ENCODE measurements at regions not wholly inside any gene's neighbourhood (a gene's known extent, or its start where the extent isn't known, plus 50 kb on each side); places are given as distances from the start of the nearest gene placed in this dataset.

- DNase-seq = no peak
Observed at GRCh38 chr6:143592335-143592734, 80.8 kb upstream of the FUCA2 start.

GRCh38 chr6:143591441-143591840, 79.9 kb upstream of the FUCA2 start:
- DNase-seq = no peak

- no peak for DNase-seq
Observed at GRCh38 chr6:143589162-143589561, 77.6 kb upstream of the FUCA2 start.

GRCh38 chr6:143586557-143586956, 75.0 kb upstream of the FUCA2 start:
- no peak for DNase-seq

- DNase-seq = no peak
Observed at GRCh38 chr6:143585716-143586115, 74.2 kb upstream of the FUCA2 start.

GRCh38 chr6:143585241-143585640, 73.7 kb upstream of the FUCA2 start:
- no peak for DNase-seq

GRCh38 chr6:143583542-143584327, 72.2 kb upstream of the FUCA2 start:
- DNase-seq = no peak

- DNase-seq = no peak
Observed at GRCh38 chr6:143581835-143582480, 70.4 kb upstream of the FUCA2 start.

GRCh38 chr6:143579703-143580102, 68.2 kb upstream of the FUCA2 start:
- no peak for DNase-seq

GRCh38 chr6:143578054-143578453, 66.5 kb upstream of the FUCA2 start:
- DNase-seq = no peak

GRCh38 chr6:143575901-143576426, 64.4 kb upstream of the FUCA2 start:
- no peak for DNase-seq

GRCh38 chr6:143575440-143575839, 63.9 kb upstream of the FUCA2 start:
- peak; percentile 27 for DNase-seq

- no peak for DNase-seq
Observed at GRCh38 chr6:143570147-143570853, 58.8 kb upstream of the FUCA2 start.

GRCh38 chr6:143569040-143569439, 57.5 kb upstream of the FUCA2 start:
- DNase-seq = no peak

GRCh38 chr6:143564484-143565017, 53.0 kb upstream of the FUCA2 start:
- DNase-seq = no peak

GRCh38 chr6:143562143-143562542, 50.6 kb upstream of the FUCA2 start:
- no peak for DNase-seq

Data from NCI-H2081 treated with DMSO at 0.1 percent for 48 hours (cell line).